ENCODE measurements at regions not wholly inside any gene's neighbourhood (a gene's known extent, or its start where the extent isn't known, plus 50 kb on each side); places are given as distances from the start of the nearest gene placed in this dataset.

GRCh38 chr4:31341601-31342359 lies 621.6 kb downstream of the PCDH7 start:
- H3K9me2 ChIP-seq (replicated peaks; ENCODE audit: low read length): no peaks in the 10 kb centered on the region
- no peak overlapping the region for H3K4me2 ChIP-seq (ENCODE audit: low read length)
- H3K79me2 ChIP-seq (ENCODE audit: low read length): no peaks in the 10 kb centered on the region
- 0 out of 2 replicates have a peak overlapping the region, but pooled peaks have one; percentile 34 for H2AFZ ChIP-seq (ENCODE audit: low read length)
- no peak overlapping the region for H3K9ac ChIP-seq (ENCODE audit: low read length)
- ChIA-PET POLR2A (ENCODE audit: unreplicated experiment) (no interaction called here), CTCF (no interaction called here)
- H3K27ac ChIP-seq (ENCODE audit: low read length): no peak overlapping the region
- H3K4me3 ChIP-seq (ENCODE audit: low read length): no peak overlapping the region
- no TSS peak for BruUV-seq (replicated peaks)
- DNase-seq (no peak), ATAC-seq (no peak)
- intact Hi-C loops (cut with micrococcal nuclease): no loop called here
- H3K27me3 ChIP-seq (ENCODE audit: low read length): no peaks in the 10 kb centered on the region
- H3K4me1 ChIP-seq (ENCODE audit: insufficient read depth, low read length): no peaks in the 10 kb centered on the region
- H3F3A ChIP-seq (ENCODE audit: low read length, unreplicated experiment): no peaks in the 10 kb centered on the region
- no peaks in the 10 kb centered on the region for H3K9me3 ChIP-seq (ENCODE audit: low read length)
- H4K20me1 ChIP-seq (ENCODE audit: low read length): no peaks in the 10 kb centered on the region
- TF ChIP-seq EZH2phosphoT487 (IDR thresholded peaks at IDR 0.05; ENCODE audit: borderline replicate concordance, low read length) (no peak), EZH2 (IDR thresholded peaks at IDR 0.05; ENCODE audit: low read length, unreplicated experiment) (no peak)
- TF ChIP-seq, protein P1, sequence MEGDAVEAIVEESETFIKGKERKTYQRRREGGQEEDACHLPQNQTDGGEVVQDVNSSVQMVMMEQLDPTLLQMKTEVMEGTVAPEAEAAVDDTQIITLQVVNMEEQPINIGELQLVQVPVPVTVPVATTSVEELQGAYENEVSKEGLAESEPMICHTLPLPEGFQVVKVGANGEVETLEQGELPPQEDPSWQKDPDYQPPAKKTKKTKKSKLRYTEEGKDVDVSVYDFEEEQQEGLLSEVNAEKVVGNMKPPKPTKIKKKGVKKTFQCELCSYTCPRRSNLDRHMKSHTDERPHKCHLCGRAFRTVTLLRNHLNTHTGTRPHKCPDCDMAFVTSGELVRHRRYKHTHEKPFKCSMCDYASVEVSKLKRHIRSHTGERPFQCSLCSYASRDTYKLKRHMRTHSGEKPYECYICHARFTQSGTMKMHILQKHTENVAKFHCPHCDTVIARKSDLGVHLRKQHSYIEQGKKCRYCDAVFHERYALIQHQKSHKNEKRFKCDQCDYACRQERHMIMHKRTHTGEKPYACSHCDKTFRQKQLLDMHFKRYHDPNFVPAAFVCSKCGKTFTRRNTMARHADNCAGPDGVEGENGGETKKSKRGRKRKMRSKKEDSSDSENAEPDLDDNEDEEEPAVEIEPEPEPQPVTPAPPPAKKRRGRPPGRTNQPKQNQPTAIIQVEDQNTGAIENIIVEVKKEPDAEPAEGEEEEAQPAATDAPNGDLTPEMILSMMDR (conservative IDR thresholded peaks at IDR 0.05; ENCODE audit: low read depth, low read length): no peak
- H3K36me3 ChIP-seq (ENCODE audit: low read depth, low read length): no peaks in the 10 kb centered on the region

DNA sequence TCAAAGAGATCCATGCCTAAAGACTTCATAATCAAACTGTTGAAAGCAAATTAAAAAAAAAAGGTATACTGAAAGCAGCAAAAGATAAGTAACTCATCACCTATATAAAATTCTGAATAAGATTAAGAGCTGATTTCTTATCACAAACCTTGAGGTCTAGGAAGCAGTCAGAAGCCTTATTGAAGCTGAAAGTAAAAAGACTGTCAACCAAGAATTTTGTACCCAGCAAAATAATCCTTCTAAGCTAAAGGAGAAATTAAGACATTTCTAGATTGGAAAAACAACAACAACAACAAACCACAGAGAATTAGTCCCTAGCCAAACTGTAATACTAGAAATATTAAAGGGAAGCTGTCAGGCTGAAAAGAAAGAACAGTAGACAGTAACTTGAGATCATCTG lies 622.9 kb downstream of the PCDH7 start:
- intact Hi-C loops (cut with micrococcal nuclease): no loop called here
- no peak for DNase-seq
- no peak overlapping the region for H3K27ac ChIP-seq (ENCODE audit: low read length)
- H4K20me1 ChIP-seq (ENCODE audit: low read length): no peaks in the 10 kb centered on the region
- H3K79me2 ChIP-seq (ENCODE audit: low read length): no peaks in the 10 kb centered on the region
- no peak for ATAC-seq
- no peak for TF ChIP-seq EZH2 (IDR thresholded peaks at IDR 0.05; ENCODE audit: low read length, unreplicated experiment)
- TF ChIP-seq EZH2phosphoT487 (IDR thresholded peaks at IDR 0.05; ENCODE audit: borderline replicate concordance, low read length): no peak
- TF ChIP-seq, protein P1 (conservative IDR thresholded peaks at IDR 0.05; ENCODE audit: low read depth, low read length): no peak
- H3K36me3 ChIP-seq (ENCODE audit: low read depth, low read length): no peaks in the 10 kb centered on the region
- H3K4me3 ChIP-seq (ENCODE audit: low read length): no peak overlapping the region
- CTCF ChIA-PET: no interaction called here
- H3K4me1 ChIP-seq (ENCODE audit: insufficient read depth, low read length): no peaks in the 10 kb centered on the region
- no peaks in the 10 kb centered on the region for H3K9me3 ChIP-seq (ENCODE audit: low read length)
- H3F3A ChIP-seq (ENCODE audit: low read length, unreplicated experiment): no peaks in the 10 kb centered on the region
- H2AFZ ChIP-seq (ENCODE audit: low read length): no peak overlapping the region
- H3K9ac ChIP-seq (ENCODE audit: low read length): no peak overlapping the region
- no peaks in the 10 kb centered on the region for H3K27me3 ChIP-seq (ENCODE audit: low read length)
- H3K9me2 ChIP-seq (replicated peaks; ENCODE audit: low read length): no peaks in the 10 kb centered on the region
- POLR2A ChIA-PET (ENCODE audit: unreplicated experiment): no interaction called here
- no TSS peak for BruUV-seq (replicated peaks)
- no peak overlapping the region for H3K4me2 ChIP-seq (ENCODE audit: low read length)

DNA sequence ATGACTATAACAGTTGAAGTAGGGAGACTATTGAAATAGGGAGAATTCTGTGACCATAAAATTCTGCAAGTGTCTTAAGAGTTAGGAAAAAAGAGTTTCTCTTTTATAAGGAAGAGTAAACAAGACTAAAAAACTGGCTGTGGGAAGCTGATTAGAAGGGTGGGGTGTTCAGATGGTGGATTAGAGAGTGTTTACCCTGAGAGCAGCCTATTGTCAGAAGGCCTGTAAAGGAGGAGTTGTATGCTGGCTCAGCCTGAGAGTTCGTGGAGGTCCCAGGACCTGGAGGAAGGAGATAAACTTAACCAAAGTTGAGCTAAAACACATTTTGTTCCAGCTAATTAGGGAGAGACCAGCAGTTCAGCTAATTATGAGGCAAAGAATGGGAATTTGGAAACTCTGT lies 629.7 kb downstream of the PCDH7 start:
- DNase-seq: no peak
- Histone ChIP-seq H3K36me3 (ENCODE audit: low read depth, low read length) (no peaks in the 10 kb centered on the region), H3K79me2 (ENCODE audit: low read length) (no peaks in the 10 kb centered on the region), H3K9me3 (ENCODE audit: low read length) (no peaks in the 10 kb centered on the region), H3K9me2 (replicated peaks; ENCODE audit: low read length) (no peaks in the 10 kb centered on the region), H3K4me1 (ENCODE audit: insufficient read depth, low read length) (no peaks in the 10 kb centered on the region), H4K20me1 (ENCODE audit: low read length) (no peaks in the 10 kb centered on the region), H3K4me2 (ENCODE audit: low read length) (no peak overlapping the region), H3K4me3 (ENCODE audit: low read length) (no peak overlapping the region), H3K27ac (ENCODE audit: low read length) (no peak overlapping the region), H3K9ac (ENCODE audit: low read length) (no peak overlapping the region), H3F3A (ENCODE audit: low read length, unreplicated experiment) (no peaks in the 10 kb centered on the region), H2AFZ (ENCODE audit: low read length) (no peak overlapping the region), H3K27me3 (ENCODE audit: low read length) (no peaks in the 10 kb centered on the region)
- intact Hi-C loops (cut with micrococcal nuclease): no loop called here
- no TSS peak for BruUV-seq (replicated peaks)
- POLR2A ChIA-PET (ENCODE audit: unreplicated experiment): no interaction called here
- TF ChIP-seq, protein P1 (conservative IDR thresholded peaks at IDR 0.05; ENCODE audit: low read depth, low read length): no peak
- TF ChIP-seq EZH2phosphoT487 (IDR thresholded peaks at IDR 0.05; ENCODE audit: borderline replicate concordance, low read length) (no peak), EZH2 (IDR thresholded peaks at IDR 0.05; ENCODE audit: low read length, unreplicated experiment) (no peak)
- CTCF ChIA-PET: no interaction called here
- ATAC-seq: no peak
